ENCODE measurements at regions not wholly inside any gene's neighbourhood (a gene's known extent, or its start where the extent isn't known, plus 50 kb on each side); places are given as distances from the start of the nearest gene placed in this dataset.

DNA sequence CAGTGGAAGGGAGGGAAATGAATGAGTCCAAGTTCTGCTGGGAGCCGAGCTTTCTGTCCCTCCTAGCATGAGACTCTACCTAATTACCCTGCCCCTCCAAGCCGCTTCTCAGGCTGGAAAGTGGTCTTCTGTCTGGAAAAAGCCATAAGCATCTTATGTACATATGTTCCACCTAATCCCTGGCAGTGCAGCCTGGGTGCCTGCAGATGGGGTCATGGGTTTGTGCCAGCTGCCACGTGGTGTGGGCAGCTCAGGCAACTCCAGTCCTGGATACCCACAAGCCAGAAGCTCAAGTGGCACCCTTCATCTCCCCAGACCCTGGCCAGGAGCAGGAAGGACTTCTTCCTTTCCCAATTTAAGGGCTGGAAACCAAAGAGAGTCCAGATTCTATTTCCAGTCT, 253.1 kb downstream of the LY86 start:
- no peak overlapping the region for H3K27ac ChIP-seq (ENCODE audit: extremely low read depth, low read depth, low read length)

More for the DNA sequence above, 253.1 kb downstream of the LY86 start:
- BruUV-seq (replicated peaks): no TSS peak
- no peaks in the 10 kb centered on the region; a peak in 1 of 5 replicates for H3K4me1 ChIP-seq (replicated peaks in 1 of 2; ENCODE audit: control insufficient read depth in 2 of 2, insufficient read depth in 2 of 2, low read length in 2 of 2)
- H3K9me3 ChIP-seq (replicated peaks; ENCODE audit: control insufficient read depth, insufficient read depth, low read depth, low read length): 0 out of 2 replicates have a peak, but pooled peaks cover 3% of the 10 kb centered on the region
- H3K36me3 ChIP-seq (ENCODE audit: control insufficient read depth, insufficient read depth, low read length): no peaks in the 10 kb centered on the region
- no peaks in the 10 kb centered on the region for H3K79me2 ChIP-seq (ENCODE audit: control insufficient read depth, insufficient read depth, low read length)
- no peaks in the 10 kb centered on the region for H4K20me1 ChIP-seq (replicated peaks; ENCODE audit: control insufficient read depth, insufficient read depth, low read length)
- no peak overlapping the region for H3K4me2 ChIP-seq (ENCODE audit: insufficient read depth, low read length)
- CTCF ChIA-PET (ENCODE audit: low intra/inter-chr PET ratio): no interaction called here
- FAIRE-seq: no peak
- no peaks in the 10 kb centered on the region for H3K9me1 ChIP-seq (ENCODE audit: control insufficient read depth, insufficient read depth, low read length)
- H3K4me3 ChIP-seq: no peak overlapping the region
- POLR2A ChIA-PET: interaction anchor here (0.6 to 1.1 kb wide), 3 partner anchors 9 to 47 kb away, joined by 3 to 4 read pairs (median 3); no protein-coding TSS in a partner anchor
- H3K27me3 ChIP-seq (ENCODE audit: control insufficient read depth in 2 of 2, insufficient read depth in 2 of 2, low read length in 2 of 2): peaks cover 21 to 35% of the 10 kb centered on the region in 2 experiments
- WGBS (ENCODE audit: insufficient coverage, low coverage, missing lambda C conversion rate): 0% methylated on average over 3 of the region's 3 CpGs
- no peak overlapping the region for H2AFZ ChIP-seq (ENCODE audit: low read depth, low read length)
- no peak overlapping the region for H3K9ac ChIP-seq (ENCODE audit: insufficient read depth in 1 of 2, low read depth in 2 of 2, low read length in 2 of 2)
- DNase-seq (ENCODE audit: extremely low read depth in 1 of 4, low spot score in 3 of 4): no peak
- no peak for ATAC-seq
- no peak for TF ChIP-seq IFI16 (CRISPR knock-in tag; IDR thresholded peaks at IDR 0.05)
- TF ChIP-seq, protein P1, sequence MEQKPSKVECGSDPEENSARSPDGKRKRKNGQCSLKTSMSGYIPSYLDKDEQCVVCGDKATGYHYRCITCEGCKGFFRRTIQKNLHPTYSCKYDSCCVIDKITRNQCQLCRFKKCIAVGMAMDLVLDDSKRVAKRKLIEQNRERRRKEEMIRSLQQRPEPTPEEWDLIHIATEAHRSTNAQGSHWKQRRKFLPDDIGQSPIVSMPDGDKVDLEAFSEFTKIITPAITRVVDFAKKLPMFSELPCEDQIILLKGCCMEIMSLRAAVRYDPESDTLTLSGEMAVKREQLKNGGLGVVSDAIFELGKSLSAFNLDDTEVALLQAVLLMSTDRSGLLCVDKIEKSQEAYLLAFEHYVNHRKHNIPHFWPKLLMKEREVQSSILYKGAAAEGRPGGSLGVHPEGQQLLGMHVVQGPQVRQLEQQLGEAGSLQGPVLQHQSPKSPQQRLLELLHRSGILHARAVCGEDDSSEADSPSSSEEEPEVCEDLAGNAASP (IDR thresholded peaks at IDR 0.05): no peak
- 0 out of 2 replicates have a peak, but pooled peaks have one; percentile 38 for TF ChIP-seq ZNF512 (tag; IDR thresholded peaks at IDR 0.05)
- no peak for TF ChIP-seq ZNF232 (CRISPR knock-in tag; IDR thresholded peaks at IDR 0.05)
- TF ChIP-seq TAL1 (IDR thresholded peaks at IDR 0.05): no peak
- TF ChIP-seq, protein P2, sequence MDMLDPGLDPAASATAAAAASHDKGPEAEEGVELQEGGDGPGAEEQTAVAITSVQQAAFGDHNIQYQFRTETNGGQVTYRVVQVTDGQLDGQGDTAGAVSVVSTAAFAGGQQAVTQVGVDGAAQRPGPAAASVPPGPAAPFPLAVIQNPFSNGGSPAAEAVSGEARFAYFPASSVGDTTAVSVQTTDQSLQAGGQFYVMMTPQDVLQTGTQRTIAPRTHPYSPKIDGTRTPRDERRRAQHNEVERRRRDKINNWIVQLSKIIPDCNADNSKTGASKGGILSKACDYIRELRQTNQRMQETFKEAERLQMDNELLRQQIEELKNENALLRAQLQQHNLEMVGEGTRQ (CRISPR knock-in tag; IDR thresholded peaks at IDR 0.05): 0 out of 2 replicates have a peak, but pooled peaks have one; percentile 4
- no peak for TF ChIP-seq ZNF280A (IDR thresholded peaks at IDR 0.05; ENCODE audit: low read depth, partially characterized antibody)
- no peak for TF ChIP-seq SOX6 (IDR thresholded peaks at IDR 0.05)
- TF ChIP-seq PPARD (CRISPR knock-in tag; IDR thresholded peaks at IDR 0.05): no peak
- no peak for TF ChIP-seq ESRRB (CRISPR knock-in tag; IDR thresholded peaks at IDR 0.05; ENCODE audit: borderline replicate concordance)
- in situ Hi-C loops (cut with MboI) (no loop called here), intact Hi-C loops (cut with micrococcal nuclease) (no loop called here)

Measured in K562 (cell line).